Hepatocyte (in vitro differentiated cells): ENCODE measurements at regions not wholly inside any gene's neighbourhood (a gene's known extent, or its start where the extent isn't known, plus 50 kb on each side); places are given as distances from the start of the nearest gene placed in this dataset.

ENCODE experiments used
- CTCF ChIP-seq: fragments of 200-600 bp; sonication (generic); IDR thresholded peaks from 2 replicates; pipeline ENCODE4 v1.5.1; 2016; ENCODE audit warnings: antibody characterized with exemption, mild to moderate bottlenecking; ENCODE audit not compliant: poor library complexity
- EZH2 ChIP-seq: fragments of 200-600 bp; sonication (generic); IDR thresholded peaks from 2 replicates; pipeline ENCODE4 v1.6.1; 2016; ENCODE audit warnings: antibody characterized with exemption, mild to moderate bottlenecking, borderline replicate concordance
- EZH2phosphoT487 ChIP-seq: fragments of 200-600 bp; sonication (generic); IDR thresholded peaks from one replicate; pipeline ENCODE4 v1.6.1; 2018; ENCODE audit warnings: antibody characterized with exemption, mild to moderate bottlenecking, low read depth, moderate library complexity; ENCODE audit not compliant: unreplicated experiment, severe bottlenecking

GRCh38 chr4:44961001-44961755 lies 234.8 kb upstream of the GNPDA2 start:
- TF ChIP-seq EZH2 (no peak), CTCF (no peak), EZH2phosphoT487 (no peak)
